Left lung (tissue), 4 donors: ENCODE measurements at regions not wholly inside any gene's neighbourhood (a gene's known extent, or its start where the extent isn't known, plus 50 kb on each side); places are given as distances from the start of the nearest gene placed in this dataset.
A peak's percentile ranks its signal among the peaks of the same experiment; 100 is the strongest.

Source experiments
- ATAC-seq: fragments of 200-7000 bp; cut with Tn5 transposase; one replicate; pipeline ENCODE4 v1.9.1; 2020; ENCODE audit warnings: moderate library complexity
- DNase-seq, 4 donors: peaks; one replicate each; pipeline ENCODE4 v3.0.0-alpha.2; 2013 to 2020
- H3K27ac ChIP-seq, 2 donors: fragments of 200-600 bp; sonication (generic) in 1 of 2; one replicate each; pipeline versions ENCODE4 v1.5.0 to v1.8.0; 2020 to 2021
- H3K27me3 ChIP-seq, 2 donors: fragments of 200-600 bp; sonication (generic) in 1 of 2; one replicate each; pipeline versions ENCODE4 v1.5.0 to v1.8.0; 2020 to 2021
- H3K36me3 ChIP-seq, 2 donors: fragments of 200-600 bp; sonication (generic) in 1 of 2; one replicate each; pipeline versions ENCODE4 v1.5.0 to v1.8.0; 2020 to 2021
- H3K4me1 ChIP-seq, 2 donors: fragments of 200-600 bp; one replicate each; pipeline ENCODE4 v1.8.0; 2021
- H3K4me3 ChIP-seq, 2 donors: fragments of 200-600 bp; sonication (generic) in 1 of 2; one replicate each; pipeline versions ENCODE4 v1.5.0 to v1.8.0; 2020 to 2021; ENCODE audit warnings: mild to moderate bottlenecking in 1 of 2
- H3K9me3 ChIP-seq, 2 donors: fragments of 200-600 bp; sonication (generic) in 1 of 2; one replicate each; pipeline versions ENCODE4 v1.5.0 to v1.8.0; 2020 to 2021
- CTCF ChIP-seq, 2 donors: fragments of 200-600 bp; sonication (generic) in 1 of 2; IDR thresholded peaks; one replicate each; pipeline versions ENCODE4 v1.5.0 to v1.8.0; 2021; ENCODE audit warnings: antibody characterized with exemption in 2 of 2
- intact Hi-C, 2 donors: fragments of 100-400 bp; cut with DNase I; formaldehyde crosslinking; loops; one replicate each; pipeline versions ENCODE4 v1.11.2 to v1.14.2; 2022
- donor health status: DM: no; HTN: yes; CAD: no.
- donor health status: DM: no; HTN: no; CAD: no.

GRCh38 chr3:70635301-70635700 lies 322.9 kb upstream of the MDFIC2 start:
- H3K27ac ChIP-seq: no peak overlapping the region
- no peak overlapping the region for H3K4me3 ChIP-seq
- intact Hi-C loops: no loop called here
- no peak for TF ChIP-seq CTCF (IDR thresholded peaks at IDR 0.05)
- DNase-seq: no peak
- H3K27me3 ChIP-seq: no peaks in the 10 kb centered on the region
- no peak for ATAC-seq
- no peaks in the 10 kb centered on the region for H3K36me3 ChIP-seq
- no peaks in the 10 kb centered on the region for H3K9me3 ChIP-seq
- no peaks in the 10 kb centered on the region for H3K4me1 ChIP-seq

GRCh38 chr3:70631716-70632307 lies 319.4 kb upstream of the MDFIC2 start:
- Histone ChIP-seq H3K36me3 (no peaks in the 10 kb centered on the region), H3K4me1 (no peaks in the 10 kb centered on the region), H3K27me3 (no peaks in the 10 kb centered on the region), H3K27ac (no peak overlapping the region), H3K4me3 (no peak overlapping the region), H3K9me3 (no peaks in the 10 kb centered on the region)
- DNase-seq (no peak), ATAC-seq (no peak)
- TF ChIP-seq CTCF (IDR thresholded peaks at IDR 0.05): no peak
- intact Hi-C loops: no loop called here

- Histone ChIP-seq H3K36me3 (no peaks in the 10 kb centered on the region), H3K4me3 (no peak overlapping the region), H3K4me1 (no peaks in the 10 kb centered on the region), H3K27me3 (no peaks in the 10 kb centered on the region), H3K27ac (no peak overlapping the region), H3K9me3 (no peaks in the 10 kb centered on the region)
- intact Hi-C loops: no loop called here
- no peak for DNase-seq
- ATAC-seq: no peak
- TF ChIP-seq CTCF (IDR thresholded peaks at IDR 0.05): no peak
Measured at GRCh38 chr3:70621451-70621850, 309.0 kb upstream of the MDFIC2 start.

GRCh38 chr3:70620956-70621355 lies 308.5 kb upstream of the MDFIC2 start:
- H3K4me3 ChIP-seq: no peak overlapping the region
- no peaks in the 10 kb centered on the region for H3K9me3 ChIP-seq
- H3K27me3 ChIP-seq: no peaks in the 10 kb centered on the region
- intact Hi-C loops: no loop called here
- no peak for TF ChIP-seq CTCF (IDR thresholded peaks at IDR 0.05)
- H3K27ac ChIP-seq: no peak overlapping the region
- ATAC-seq: no peak
- H3K36me3 ChIP-seq: no peaks in the 10 kb centered on the region
- no peaks in the 10 kb centered on the region for H3K4me1 ChIP-seq
- DNase-seq: no peak

GRCh38 chr3:70620367-70620766 lies 307.9 kb upstream of the MDFIC2 start:
- H3K27ac ChIP-seq: no peak overlapping the region
- ATAC-seq: no peak
- no peaks in the 10 kb centered on the region for H3K36me3 ChIP-seq
- DNase-seq: peak in 1 of 4 donors; percentile 26
- H3K4me3 ChIP-seq: no peak overlapping the region
- TF ChIP-seq CTCF (IDR thresholded peaks at IDR 0.05): no peak
- no peaks in the 10 kb centered on the region for H3K27me3 ChIP-seq
- intact Hi-C loops: no loop called here
- no peaks in the 10 kb centered on the region for H3K4me1 ChIP-seq
- H3K9me3 ChIP-seq: no peaks in the 10 kb centered on the region
